CD1c-positive myeloid dendritic cell (primary cell): ENCODE measurements at regions not wholly inside any gene's neighbourhood (a gene's known extent, or its start where the extent isn't known, plus 50 kb on each side); places are given as distances from the start of the nearest gene placed in this dataset.

Source experiments
- DNase-seq: peaks from one replicate; pipeline ENCODE4 v3.0.0-alpha.2; 2016; ENCODE audit errors: extremely low spot score

DNA sequence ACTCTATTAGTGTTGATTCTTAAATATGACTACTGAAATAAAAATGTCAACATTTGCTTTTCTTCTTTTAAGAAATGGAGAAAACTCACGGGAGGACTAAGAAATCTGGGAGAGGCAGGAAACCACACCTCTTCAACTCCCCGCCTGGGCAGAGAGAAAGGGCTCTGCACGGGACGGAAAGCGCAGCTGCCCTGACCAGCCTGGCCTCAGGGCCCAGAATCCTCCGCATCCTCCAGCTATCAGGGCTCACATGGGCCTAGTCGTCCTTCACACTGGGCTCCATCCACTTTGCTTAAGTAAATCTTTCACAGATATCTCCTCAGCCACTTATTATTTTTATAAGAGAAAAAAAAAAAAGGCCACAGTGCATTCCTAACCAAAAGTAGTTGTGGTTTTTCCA lies 215.1 kb downstream of the TBXT start:
- no peak for DNase-seq

GRCh38 chr6:165950316-165950715 lies 217.3 kb downstream of the TBXT start:
- DNase-seq = no peak

DNA sequence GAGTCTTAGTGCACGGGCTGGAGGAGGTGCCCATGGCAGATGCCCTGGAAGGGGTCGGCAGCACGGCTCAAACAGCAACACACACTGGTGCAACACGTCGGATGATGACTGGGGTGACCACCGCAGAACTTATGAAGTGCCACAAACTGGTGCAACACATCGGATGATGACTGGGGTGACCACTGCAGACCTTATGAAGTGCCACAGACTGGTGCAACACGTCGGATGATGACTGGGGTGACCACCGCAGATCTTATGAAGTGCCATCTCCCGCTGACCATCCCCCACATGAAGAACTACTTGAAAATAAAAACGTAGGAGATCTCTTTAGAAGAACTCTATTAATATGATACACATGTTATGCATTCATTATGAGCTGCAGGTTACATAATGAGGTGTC lies 218.3 kb downstream of the TBXT start:
- no peak for DNase-seq

DNA sequence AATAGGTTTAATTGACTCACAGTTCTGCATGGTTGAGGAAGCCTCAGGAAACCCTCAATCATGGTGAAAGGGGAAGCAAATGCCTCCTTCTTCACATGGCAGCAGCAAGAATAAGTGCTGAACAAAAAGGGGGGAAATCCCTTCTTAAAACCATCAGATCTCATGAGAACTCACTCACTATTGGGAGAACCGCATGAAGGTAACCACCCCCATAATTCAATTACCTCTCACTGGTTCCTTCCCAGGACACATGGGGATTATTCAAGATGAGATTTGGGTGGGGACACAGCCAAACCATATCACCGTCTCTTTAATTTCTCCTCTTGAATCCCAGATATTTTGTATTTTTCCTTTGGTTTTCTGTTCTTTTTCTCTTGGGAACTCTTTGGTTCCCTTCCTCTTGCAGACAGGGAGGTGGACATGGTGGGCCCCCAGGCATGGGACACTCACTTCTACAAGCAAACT lies 223.6 kb downstream of the TBXT start:
- DNase-seq = no peak

- no peak for DNase-seq
Measured at GRCh38 chr6:165941786-165942185, 225.9 kb downstream of the TBXT start.

DNA sequence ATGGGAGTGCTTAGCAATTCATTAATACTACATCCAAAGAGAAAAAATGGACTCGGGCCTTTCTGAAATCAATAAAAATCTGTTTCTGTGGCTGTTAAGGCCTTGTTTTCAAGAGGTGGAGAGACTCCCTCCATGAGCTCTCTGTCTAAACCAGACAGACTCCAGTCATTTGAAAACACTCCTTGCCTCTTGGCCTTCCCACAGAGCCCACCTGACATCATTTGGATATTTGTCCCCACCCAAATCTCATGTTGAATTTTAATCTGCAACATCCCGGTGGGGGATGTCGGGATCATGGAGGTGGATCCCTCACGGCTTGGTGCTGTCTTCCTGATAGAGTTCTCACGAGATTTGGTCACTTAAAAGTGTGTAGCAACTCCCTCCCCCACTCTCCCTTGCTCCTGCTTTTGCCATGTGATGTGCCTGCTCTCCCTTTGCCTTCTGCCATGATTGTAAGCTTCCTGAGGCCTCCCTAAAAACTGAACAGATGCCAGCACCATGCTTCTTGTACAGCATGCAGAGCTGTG lies 226.3 kb downstream of the TBXT start:
- DNase-seq = no peak

- no peak for DNase-seq
Measured at GRCh38 chr6:165940366-165940765, 227.3 kb downstream of the TBXT start.

- no peak for DNase-seq
Measured at GRCh38 chr6:165939601-165940290, 227.9 kb downstream of the TBXT start.

- DNase-seq = no peak
Measured at GRCh38 chr6:165939047-165939446, 228.6 kb downstream of the TBXT start.

GRCh38 chr6:165937564-165938358 lies 229.9 kb downstream of the TBXT start:
- no peak for DNase-seq

DNA sequence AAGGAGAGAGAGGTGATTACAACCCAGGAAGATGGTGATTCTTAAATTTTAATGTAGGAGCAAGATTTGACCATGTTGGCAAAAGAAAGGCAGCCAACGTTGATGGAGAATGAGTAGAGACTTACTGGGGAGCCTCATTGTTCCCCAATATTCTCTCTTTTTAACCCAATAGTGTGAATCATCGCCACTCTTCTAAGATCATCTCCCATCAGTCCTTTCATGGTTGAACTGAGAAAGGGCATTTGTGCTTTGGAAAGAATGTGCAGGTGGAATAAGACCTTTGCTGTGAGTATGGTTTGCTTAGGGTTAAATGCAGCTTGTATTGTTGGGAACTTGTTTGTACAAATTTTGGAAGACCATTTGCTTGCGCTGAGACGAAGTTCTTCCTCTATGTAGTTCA lies 231.0 kb downstream of the TBXT start:
- DNase-seq = no peak

DNA sequence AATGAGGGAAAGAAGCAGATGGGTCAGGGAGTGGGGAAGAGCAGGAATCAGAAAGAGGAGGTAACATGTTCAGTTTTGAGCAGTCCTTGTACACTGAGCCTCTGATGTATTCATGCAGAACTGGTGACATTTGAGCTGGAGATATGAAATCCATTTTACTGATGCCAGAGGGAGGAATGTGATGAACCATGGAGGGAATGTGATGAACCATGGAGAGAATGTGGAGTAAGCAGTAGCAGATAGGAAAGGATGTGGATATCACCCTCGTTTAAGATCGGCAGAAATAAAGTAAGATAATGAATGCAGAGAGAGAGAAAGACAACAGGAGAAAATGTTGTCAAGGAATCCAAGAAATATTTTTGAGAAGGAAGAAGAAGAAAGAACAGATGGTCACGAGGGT lies 231.6 kb downstream of the TBXT start:
- DNase-seq = no peak

DNA sequence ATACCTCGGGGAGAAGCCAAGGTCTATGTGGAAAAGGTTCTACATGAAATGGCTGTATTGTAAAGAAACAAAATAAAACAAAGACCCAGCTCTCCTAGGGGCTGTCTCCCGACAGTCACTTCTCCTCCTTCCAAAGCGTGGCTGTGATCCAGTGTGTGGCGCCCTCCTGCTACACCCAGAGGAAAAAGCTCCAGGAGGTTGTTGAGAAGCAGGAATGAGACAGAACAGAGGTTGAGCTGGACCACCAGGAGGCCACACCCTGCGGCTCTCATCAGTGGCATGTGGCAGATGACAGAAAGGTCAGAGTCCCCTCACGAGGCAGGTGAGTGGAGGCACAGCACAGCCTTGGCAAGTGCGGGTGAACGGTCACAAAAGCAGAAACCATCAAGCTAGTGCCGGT lies 236.0 kb downstream of the TBXT start:
- DNase-seq = no peak

DNA sequence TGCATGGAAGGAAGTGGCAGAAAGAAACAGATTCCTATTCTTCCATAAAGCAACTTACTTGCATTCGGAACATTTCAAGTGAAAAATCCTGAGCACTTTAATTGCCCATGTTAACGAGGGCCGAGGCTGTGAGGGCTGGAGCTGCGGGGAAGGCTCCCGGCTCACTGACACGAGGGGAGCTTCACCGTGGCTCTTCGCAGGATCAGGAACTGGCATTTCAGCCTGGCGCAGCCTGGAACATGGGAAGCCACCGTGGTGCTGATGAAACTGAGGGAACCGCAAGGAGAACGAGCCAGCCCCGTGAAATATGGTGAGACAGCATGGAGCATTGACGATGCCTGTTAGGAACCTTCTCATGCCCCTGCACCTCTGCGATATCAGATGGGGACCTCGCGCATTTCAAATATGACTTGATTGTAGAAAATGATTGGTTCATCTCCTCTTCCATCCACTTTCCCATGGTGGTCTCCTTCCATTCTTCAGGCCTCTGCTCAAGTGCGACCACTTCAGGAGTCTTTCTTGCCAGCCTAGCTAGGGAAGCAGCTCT lies 236.9 kb downstream of the TBXT start:
- DNase-seq = no peak

- DNase-seq = no peak
Measured at GRCh38 chr6:165929607-165930006, 238.0 kb downstream of the TBXT start.

DNA sequence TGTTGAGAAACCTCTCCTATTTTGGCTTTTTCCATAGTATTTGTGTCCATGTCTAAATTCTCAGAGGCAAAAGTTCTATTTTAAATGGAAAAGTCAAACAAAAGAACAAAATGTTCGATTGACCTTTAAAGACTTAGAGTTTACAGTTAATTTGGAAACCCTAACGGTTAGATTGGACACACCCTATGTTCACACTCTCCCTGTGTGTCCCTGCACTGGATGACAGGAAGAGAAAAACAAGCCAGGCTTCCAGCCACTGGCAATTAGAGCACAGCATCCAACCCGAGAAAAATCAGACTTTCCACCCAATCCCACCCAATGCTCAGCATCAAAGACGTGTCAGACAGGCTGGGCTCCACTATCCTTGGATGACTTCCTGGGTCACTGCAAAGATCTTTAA lies 241.3 kb downstream of the TBXT start:
- DNase-seq = no peak

GRCh38 chr6:165925474-165926156 lies 242.0 kb downstream of the TBXT start:
- no peak for DNase-seq

- no peak for DNase-seq
Measured at GRCh38 chr6:165922309-165922794, 245.3 kb downstream of the TBXT start.

- DNase-seq = no peak
Measured at GRCh38 chr6:165920896-165921671, 246.6 kb downstream of the TBXT start.

GRCh38 chr6:165917576-165917975 lies 250.1 kb downstream of the TBXT start:
- no peak for DNase-seq
